ENCODE measurements at regions not wholly inside any gene's neighbourhood (a gene's known extent, or its start where the extent isn't known, plus 50 kb on each side); places are given as distances from the start of the nearest gene placed in this dataset.

GRCh38 chr17:53631486-53631885 lies 191.2 kb upstream of the KIF2B start:
- TF ChIP-seq CTCF (IDR thresholded peaks at IDR 0.05) = no peak
- TF ChIP-seq POLR2A (IDR thresholded peaks at IDR 0.05) = no peak
